Stimulated activated CD4-positive, alpha-beta T cell treated with anti-CD3 and anti-CD28 coated beads, TNF-alpha, amount 100 ng/mL, for 48 hours (primary cell): ENCODE measurements at regions not wholly inside any gene's neighbourhood (a gene's known extent, or its start where the extent isn't known, plus 50 kb on each side); places are given as distances from the start of the nearest gene placed in this dataset.
"Not testable (repeated sequence)": the region's sequence is repeated elsewhere in the genome, so short reads cannot be mapped to it uniquely, and the experiment has no call there.

Experiments
- DNase-seq, 3 donors: peaks; one replicate each; pipeline ENCODE4 v3.0.0-alpha.2; 2020; ENCODE audit warnings: low read depth in 3 of 3

GRCh38 chr13:86253497-86253896 lies 454.3 kb upstream of the SLITRK6 start:
- DNase-seq = not testable (repeated sequence)

- DNase-seq = not testable (repeated sequence)
These were observed 456.6 kb upstream of the SLITRK6 start for GRCh38 chr13:86255820-86256219.

- no peak for DNase-seq
These were observed 470.3 kb upstream of the SLITRK6 start for GRCh38 chr13:86269511-86269910.

- no peak for DNase-seq
These were observed 483.2 kb upstream of the SLITRK6 start for GRCh38 chr13:86282442-86282841.

- DNase-seq = no peak
These were observed 483.8 kb upstream of the SLITRK6 start for GRCh38 chr13:86283031-86283430.

- no peak for DNase-seq
These were observed 499.5 kb upstream of the SLITRK6 start for GRCh38 chr13:86298725-86299124.

- no peak for DNase-seq
These were observed 499.9 kb upstream of the SLITRK6 start for GRCh38 chr13:86299128-86299527.

- no peak for DNase-seq
These were observed 510.7 kb upstream of the SLITRK6 start for GRCh38 chr13:86309881-86310280.

- DNase-seq = no peak
These were observed 514.2 kb upstream of the SLITRK6 start for GRCh38 chr13:86313421-86313820.

- DNase-seq = no peak
These were observed 519.2 kb upstream of the SLITRK6 start for GRCh38 chr13:86318450-86318849.

GRCh38 chr13:86324191-86324590 lies 525.0 kb upstream of the SLITRK6 start:
- no peak for DNase-seq

GRCh38 chr13:86355301-86355700 lies 556.1 kb upstream of the SLITRK6 start:
- no peak for DNase-seq

- no peak for DNase-seq
These were observed 557.9 kb upstream of the SLITRK6 start for GRCh38 chr13:86357106-86357505.

GRCh38 chr13:86363749-86364148 lies 564.5 kb upstream of the SLITRK6 start:
- DNase-seq = not testable (repeated sequence)

GRCh38 chr13:86368924-86369323 lies 569.7 kb upstream of the SLITRK6 start:
- DNase-seq = no peak

GRCh38 chr13:86377451-86377850 lies 578.2 kb upstream of the SLITRK6 start:
- DNase-seq = no peak

- no peak for DNase-seq
These were observed 579.4 kb upstream of the SLITRK6 start for GRCh38 chr13:86378628-86379027.

- DNase-seq = no peak
These were observed 583.9 kb upstream of the SLITRK6 start for GRCh38 chr13:86383151-86383550.

- no peak for DNase-seq
These were observed 584.3 kb upstream of the SLITRK6 start for GRCh38 chr13:86383561-86383960.

GRCh38 chr13:86397635-86398034 lies 598.4 kb upstream of the SLITRK6 start:
- DNase-seq = no peak

GRCh38 chr13:86399572-86399971 lies 600.4 kb upstream of the SLITRK6 start:
- no peak for DNase-seq

GRCh38 chr13:86402500-86402899 lies 603.3 kb upstream of the SLITRK6 start:
- no peak for DNase-seq

GRCh38 chr13:86403181-86403580 lies 604.0 kb upstream of the SLITRK6 start:
- DNase-seq = no peak

- DNase-seq = no peak
These were observed 610.4 kb upstream of the SLITRK6 start for GRCh38 chr13:86409466-86410241.
